ENCODE measurements at regions not wholly inside any gene's neighbourhood (a gene's known extent, or its start where the extent isn't known, plus 50 kb on each side); places are given as distances from the start of the nearest gene placed in this dataset.
"Not testable (repeated sequence)": the region's sequence is repeated elsewhere in the genome, so short reads cannot be mapped to it uniquely, and the experiment has no call there.

DNA sequence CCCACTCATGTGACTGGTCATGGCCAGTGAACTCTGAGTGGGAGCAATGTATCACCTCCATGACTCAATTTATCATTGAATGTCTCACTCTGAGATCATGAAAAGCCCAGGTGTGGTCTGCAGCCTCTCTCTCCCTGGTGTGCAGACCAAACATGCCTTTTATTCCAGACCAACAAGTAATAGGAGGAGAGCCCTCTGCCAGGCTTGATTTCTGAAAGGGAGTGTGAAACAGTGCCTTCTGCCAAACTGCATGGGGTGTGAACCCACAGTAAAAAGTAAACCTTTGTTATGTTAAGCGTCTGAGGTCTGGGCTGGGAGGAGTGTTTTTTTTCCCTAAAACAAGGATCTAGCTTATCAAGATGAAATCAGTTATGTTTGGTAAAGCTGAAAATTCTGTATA lies 601.2 kb downstream of the ADCYAP1 start:
- no peak for DNase-seq

DNA sequence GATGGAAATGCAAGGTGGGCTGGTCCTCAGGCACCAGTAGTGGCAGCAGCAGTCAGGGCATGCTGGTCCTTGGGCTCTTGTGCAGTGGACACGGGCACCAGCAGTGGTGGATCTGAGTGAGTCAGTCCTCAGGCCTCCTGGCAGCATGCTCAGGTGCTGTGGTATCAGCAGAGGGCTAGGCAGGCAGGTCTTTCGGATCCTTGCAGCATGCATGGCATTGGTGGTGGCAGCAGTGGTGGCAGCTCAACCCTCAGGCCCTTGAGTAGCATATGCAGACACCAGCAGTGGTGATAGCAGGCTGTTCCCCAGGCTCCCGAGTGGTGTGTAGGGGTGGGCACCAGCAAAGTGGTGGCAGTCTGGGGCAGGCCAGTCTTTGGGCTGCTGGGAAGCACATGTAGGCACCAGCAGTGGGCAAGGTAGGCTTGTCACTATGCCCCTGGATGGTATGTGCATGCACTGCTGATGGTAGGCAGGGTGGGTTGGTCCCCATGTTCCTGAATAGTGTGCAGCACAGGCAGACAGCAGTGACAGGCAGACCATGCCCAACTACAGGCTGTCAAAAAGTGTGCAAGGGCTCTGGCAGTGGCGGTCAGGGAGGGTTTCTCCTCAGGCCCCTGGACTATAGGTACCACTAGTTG lies 606.0 kb downstream of the ADCYAP1 start:
- no peak for DNase-seq

DNA sequence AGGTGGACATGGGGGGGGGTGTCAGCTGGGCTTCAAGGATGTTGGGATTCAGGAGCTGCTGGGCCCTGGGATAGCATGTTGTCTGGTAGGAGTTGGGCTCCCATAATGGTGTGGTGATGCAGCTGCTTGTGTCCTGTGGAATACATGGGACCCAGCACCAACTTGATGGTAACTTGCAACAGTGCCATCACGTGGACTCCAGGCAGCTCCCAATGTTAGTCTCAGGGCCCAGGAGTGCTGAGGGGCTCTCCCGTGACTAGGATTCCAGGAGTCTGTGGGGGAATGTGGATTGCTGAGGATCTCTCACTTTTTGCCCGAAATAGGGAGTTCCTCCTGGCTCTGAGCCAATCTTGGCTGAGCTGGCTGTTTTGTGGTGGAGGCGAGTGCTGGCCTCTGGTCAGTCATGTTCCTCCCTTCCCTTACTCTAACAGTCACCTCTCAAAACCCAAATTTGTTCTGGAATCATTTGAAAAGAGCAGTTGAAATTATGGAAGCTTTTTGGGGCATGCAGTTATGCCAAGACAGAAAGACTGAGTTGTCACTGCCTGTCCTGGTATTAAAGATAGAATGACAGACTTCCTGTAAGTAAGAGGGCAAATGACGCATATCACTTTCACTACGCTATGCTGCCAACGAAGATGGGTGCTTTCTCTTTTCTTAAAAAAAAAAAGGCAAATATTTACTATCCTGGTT lies 607.1 kb downstream of the ADCYAP1 start:
- DNase-seq = no peak

DNA sequence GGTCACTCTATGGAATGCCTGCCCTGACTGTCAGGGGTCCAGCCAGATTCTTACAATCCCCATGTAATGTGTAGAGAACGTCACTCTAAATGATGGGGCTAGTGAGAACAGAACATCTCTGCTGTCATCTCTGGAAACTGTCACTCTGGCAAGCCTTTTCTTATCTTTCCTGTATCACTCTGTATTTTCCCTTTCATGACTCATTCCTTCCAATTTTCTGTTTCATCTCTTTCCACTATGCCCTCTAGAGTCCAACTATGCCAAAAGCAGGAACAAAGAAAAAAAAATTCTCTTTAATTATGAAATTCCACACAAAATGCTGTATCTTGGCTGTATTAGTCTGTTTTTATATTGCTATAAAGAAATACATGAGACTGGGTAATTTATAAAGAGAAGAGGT lies 608.8 kb downstream of the ADCYAP1 start:
- no peak for DNase-seq

DNA sequence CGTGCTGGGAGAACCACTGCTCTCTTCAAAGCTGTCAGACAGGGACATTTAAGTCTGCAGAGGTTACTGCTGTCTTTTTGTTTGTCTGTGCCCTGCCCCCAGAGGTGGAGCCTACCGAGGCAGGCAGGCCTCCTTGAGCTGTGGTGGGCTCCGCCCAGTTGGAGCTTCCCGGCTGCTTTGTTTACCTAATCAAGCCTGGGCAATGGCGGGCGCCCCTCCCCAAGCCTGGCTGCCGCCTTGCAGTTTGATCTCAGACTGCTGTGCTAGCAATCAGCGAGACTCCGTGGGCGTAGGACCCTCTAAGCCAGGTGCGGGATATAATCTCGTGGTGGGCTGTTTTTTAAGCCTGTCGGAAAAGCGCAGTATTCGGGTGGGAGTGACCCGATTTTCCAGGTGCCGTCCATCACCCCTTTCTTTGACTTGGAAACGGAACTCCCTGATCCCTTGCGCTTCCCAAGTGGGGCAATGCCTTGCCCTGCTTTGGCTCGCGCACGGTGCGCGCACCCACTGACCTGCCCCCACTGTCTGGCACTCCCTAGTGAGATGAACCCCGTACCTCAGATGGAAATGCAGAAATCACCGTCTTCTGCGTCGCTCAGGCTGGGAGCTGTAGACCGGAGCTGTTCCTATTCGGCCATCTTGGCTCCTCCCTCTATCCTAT lies 617.0 kb downstream of the ADCYAP1 start:
- DNase-seq = not testable (repeated sequence)

DNA sequence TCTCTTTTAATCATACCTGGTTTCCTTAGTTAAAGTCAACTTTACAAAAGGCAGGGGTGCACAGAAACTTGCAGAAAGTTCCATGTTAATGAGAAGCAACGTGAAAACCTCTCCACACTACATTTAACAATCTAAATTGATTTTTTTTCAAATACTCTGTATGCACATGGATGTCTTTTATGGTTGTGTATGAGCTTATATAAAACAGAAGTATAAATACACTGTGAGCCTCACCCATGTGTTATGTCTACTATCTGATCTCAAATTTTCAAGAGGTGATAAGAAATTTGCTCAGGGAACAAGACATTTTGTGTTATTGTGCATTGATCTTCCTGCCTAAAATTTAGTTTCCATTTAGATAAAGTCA lies 617.6 kb downstream of the ADCYAP1 start:
- no peak for DNase-seq

DNA sequence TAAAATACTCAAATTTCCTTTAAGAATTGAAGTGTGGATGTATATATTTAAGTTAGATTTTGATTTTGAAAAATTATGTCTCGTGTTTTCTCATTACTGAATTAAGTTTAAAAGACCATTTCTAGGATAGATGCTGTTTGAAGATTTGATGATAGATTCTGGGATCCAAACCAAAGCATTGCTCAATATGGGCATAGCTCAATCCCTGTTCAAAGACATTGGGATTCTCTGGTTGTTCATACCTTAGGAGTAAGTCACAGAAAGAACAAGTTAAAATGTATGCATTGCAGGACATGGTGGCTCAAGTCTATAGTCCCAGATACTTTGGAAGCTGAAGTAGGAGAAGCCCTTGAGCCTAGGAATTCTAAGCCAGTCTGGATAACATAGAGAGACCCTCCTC lies 622.3 kb downstream of the ADCYAP1 start:
- no peak for DNase-seq

DNA sequence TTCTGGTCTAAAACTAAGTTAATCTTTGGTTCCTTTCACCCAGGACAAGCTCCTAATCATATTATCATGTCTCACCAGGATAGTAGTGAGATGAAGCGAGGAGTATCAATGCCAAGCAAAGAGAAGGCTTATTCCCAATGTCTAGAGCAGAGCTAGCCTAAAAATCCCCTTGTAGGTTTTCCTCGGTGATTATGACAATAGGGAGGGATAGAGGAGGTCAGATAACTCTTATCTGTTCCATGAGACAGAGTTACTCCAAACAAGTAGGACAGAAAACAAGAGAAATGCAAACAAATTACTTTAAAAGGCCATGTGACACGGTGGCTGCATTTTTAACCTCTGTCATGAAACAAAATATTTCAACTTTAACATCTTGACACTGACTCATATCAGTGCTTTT lies 623.1 kb downstream of the ADCYAP1 start:
- no peak for DNase-seq

DNA sequence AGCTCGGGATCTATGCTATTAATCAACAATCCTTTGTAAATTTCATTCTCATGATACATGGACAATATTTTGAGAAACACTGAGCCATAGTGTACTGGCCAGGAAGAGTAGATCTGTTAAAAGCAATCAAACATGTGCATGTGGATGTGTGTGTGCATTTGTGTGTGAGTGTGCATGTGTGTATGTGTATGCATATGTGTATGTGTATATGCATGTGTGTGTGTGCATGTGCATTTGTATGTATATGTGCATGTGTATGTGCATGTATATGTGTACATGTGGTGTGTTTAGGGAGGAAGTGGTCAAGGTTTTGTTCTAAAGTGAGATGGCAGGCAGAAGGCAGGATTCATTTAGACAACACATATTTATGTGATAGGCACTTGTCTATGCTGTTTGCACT lies 623.8 kb downstream of the ADCYAP1 start:
- no peak for DNase-seq

DNA sequence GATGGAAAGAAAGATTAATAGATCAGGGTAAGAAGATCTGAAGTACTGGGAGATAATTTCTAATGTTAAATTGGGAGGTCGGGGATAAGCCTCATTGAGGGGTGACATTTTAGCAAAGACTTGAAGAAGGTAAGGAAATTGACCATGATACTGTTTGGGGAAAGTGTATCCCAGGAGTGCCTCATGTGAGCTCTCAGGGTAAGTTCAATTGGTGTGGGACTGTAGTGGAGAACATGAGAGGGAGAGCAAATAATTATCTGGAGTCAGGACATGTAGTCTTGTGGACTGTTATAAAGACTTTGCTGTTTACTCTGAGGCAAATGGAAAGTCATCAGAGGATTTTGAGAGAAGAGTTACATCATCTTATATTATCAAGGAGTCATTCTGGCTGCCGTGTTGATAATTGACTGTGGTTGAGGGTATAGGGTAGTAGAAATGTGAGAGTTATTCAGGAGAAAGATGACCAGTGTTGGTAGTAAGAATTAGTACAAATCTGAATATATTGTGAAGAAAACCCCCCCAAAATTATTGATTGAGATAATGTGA lies 624.4 kb downstream of the ADCYAP1 start:
- no peak for DNase-seq

DNA sequence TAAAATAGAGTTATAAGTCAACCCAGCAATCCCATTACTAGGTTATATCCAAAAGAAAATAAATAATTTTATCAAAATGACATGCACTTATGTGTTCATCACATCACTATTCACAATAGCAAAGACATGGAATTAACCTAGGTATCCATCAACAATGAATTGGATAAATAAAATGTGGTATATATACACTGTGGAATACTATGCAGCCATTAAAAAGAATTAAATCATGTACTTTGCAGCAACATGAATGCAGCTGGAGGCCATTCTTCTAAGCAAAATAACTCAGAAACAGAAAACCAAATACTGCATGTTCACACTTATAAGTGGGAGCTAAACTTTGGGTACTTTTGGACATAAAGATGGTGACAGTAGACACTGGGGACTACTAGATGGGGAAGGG lies 626.0 kb downstream of the ADCYAP1 start:
- no peak for DNase-seq

DNA sequence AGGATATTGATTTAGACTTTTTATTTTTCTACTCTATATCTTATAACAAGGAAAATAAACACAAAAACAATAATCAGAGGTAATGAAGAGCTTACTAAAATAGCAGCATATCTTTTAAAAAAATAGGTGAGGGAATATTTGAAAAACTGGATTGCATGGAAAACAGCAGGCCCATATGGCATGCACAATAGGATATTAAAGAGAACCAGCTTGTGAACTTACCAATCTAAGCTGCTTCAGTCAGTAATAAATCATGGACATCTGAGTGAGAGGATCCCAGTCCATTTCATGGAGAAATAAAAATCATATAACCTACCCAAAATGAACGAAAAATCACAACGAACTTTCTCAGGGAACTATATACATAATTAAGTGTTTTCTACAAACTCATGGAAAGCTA lies 634.6 kb downstream of the ADCYAP1 start:
- no peak for DNase-seq

DNA sequence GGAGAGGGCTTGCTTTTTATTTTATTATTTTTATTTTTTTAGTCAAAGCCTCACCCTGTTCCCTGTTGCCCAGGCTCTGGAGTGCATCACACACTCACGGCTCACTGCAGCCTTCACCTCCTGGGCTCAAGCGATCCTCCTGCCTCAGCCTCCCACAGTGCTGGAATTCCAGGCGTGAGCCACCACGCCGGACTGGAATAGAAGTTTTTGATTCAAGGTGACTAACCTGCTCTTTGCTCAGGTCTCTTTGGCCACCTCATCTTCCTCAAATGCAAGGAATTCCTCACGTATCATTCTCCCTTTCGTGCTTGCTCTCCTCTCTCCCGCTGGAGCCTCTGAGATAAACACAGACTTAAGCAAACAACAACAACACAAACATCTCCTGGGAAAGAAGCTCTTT lies 636.8 kb downstream of the ADCYAP1 start:
- DNase-seq = no peak

DNA sequence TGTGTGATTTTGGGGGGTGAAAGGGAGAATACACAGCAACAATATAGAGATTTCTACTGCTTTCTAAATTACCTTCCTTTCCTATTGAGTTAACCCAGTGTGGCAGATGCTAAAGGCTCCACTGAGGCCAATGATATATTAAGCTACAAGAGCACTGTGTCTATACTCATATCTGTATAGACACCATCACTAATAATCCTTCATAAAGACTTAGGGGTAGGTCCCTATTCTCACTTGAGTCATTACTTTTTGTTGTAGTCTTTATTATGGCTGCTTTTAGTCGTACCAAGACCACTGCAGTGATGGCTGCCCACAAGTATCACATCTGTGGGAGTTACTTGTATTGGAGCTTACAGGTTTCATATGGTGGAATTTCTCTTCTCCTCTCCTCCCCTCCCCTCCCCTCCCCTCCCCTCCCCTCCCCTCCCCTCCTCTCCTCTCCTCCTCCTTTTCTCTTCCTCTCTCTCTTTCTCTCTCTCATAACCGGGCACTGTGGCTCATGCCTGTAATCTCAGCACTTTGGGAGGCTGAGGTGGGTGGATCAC lies 637.6 kb downstream of the ADCYAP1 start:
- DNase-seq = no peak

DNA sequence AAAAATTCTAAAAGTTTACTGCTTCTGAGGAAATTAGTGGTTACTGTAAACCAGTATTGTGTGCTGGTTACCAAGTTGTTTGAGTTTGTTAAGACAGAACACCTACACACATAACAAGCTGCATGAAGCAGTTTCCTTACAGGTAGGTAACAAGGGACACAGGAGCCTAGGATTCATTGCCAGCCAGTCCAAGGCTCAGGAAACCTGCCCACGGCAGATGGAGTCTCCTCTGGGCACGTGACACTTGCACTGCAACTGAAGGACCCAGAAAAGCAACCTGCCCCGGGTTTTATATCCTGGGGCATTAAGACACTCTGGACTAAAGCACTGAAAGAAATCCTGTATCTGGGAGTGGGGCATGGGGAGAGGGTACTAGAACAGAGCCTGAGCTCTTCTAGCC lies 639.3 kb downstream of the ADCYAP1 start:
- no peak for DNase-seq

DNA sequence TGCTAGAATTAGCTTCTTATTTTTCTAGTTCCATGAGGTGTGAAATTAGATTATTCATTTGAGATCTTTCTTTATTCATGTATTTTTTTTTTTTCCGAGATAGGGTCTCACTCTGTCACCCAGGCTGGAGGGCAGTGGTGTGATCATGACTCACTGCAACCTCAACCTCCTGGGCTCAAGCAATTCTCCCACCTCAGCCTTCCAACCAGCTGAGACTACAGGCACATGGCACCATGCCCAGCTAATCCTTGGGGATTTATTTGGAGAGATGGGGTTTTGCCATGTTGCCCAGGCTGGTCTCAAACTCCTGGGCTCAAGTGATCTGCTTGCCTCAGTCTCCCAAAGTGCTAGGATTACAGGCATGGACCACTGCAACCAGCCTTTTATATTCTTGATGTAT lies 653.0 kb downstream of the ADCYAP1 start:
- not testable (repeated sequence) for DNase-seq

DNA sequence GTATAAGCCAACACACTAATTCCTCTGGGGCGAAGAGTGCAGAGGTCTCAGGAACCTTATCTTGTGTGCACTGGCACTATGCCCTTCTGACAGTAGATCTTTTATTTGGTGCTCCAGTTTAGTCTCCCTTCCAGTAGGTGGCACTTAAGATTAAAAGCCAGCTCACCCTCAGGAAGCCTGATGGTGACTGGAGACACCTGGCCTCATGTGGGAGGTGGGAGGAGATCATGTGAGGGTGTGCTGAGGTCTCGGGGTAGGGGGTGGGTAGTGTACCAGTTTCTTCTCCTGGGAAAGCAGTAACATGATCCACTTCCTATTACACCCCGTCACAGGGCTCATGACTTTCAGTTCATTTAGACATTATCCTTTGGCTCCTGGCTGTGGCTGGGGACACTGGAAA lies 654.9 kb downstream of the ADCYAP1 start:
- no peak for DNase-seq

DNA sequence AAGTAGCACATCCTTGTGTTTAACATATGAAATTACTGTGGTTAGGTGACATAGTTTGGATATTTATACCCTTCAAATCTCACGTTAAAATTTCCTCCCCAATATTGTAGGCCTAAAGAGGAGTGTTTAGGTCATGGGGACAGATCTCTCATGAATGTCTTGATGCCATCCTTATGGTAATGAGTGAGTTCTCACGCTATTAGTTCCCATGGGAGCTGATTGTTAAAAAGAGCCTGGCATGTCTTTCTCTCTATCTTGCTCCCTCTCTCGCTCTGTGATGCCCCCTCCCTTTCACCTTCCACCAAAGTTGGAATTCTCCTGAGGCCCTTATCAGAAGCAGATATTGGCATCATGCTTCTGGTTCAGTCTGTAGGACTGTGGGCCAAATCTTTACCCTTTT lies 660.1 kb downstream of the ADCYAP1 start:
- no peak for DNase-seq

DNA sequence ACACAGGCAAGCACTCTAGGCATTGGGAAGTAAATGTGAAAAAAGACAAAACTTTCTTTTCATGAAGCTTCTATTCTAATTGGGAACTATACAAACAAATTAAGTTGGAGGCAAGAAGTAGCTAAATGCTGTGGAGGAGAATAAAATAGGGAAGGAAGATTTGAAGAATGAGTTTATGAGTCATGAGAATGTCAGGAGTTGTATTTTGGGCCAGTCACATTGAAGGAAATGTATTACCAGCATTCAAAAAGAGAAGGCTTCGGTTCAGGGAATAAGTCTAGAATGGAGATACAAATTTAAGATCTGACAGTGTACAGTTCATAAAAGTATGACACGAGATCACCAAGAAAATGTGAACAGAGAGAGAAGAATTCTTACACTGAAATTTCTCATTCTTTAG lies 666.5 kb downstream of the ADCYAP1 start:
- DNase-seq = no peak

DNA sequence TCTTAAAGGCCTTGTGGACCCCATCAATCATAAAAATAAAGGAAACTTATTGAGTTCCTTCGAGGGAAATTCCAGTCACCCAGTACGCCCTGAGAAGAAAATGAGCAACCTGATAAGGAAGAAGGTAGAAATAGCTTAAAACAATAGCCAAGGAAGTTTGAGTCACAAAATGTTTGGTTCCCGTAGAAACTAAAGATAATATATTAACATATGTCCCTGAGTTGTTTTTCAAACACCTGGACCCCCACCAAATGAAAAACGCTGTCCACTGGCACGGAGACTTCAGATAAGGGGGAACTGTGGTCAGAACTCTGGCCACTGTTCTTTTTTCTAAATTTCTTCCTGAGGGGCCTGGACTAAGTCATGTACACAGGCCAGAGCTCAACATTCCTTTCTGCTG lies 669.1 kb downstream of the ADCYAP1 start:
- no peak for DNase-seq

DNA sequence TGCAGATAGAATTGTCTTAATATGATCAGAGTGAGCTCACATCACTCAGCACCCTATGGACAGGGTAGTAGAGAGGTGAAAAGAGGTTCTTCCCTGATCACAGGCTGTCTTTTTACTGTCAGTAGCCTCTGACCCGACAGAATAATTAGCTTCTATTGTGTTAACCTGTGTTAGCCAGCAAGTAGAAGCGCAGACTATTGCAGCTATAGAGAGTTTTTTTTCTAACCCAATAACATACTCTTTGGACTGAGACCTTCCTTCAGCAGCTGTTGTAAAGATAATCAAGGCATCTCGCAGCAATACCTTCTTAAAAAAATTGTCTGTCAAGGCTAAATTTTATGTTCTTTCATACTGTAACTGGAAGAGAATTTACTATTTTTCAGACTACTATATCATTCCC lies 670.4 kb downstream of the ADCYAP1 start:
- no peak for DNase-seq

DNA sequence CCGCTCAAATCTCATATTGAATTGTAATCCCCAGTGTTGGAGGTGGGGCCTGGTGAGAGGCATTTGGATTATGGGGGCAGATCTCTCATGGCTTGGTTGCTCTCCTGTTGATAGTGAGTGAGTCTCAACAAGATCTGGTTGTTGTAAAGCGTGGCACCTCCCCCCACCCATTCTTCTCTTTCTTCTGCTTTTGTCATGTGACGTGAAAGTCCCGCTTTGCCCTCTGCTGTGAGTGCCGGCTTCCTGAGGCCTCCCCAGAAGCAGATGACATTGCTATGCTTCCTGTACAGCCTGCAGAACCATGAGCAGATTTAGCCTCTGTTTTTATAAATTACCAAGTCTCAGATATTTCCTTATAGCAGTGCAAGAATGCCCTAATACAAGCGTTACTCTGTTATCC lies 673.8 kb downstream of the ADCYAP1 start:
- DNase-seq = no peak

DNA sequence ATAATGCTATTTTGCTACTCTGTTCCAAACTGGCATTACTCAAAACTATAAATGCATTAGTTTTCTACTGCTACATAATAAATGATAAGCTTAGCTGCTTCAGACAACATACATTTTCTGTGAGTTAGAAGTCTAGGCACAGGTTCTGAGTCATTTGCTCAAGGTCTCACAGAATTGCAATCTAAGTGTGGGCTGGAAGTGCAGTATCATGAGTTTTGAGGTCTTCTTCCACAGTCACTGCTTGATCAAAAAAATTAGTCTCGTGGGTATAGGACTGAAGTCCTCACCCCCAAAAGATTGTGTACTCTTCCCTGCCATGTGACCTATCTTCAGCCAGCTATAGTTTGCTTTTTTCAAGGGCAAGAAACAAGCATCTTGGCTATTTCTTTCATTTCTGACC lies 676.9 kb downstream of the ADCYAP1 start:
- DNase-seq = no peak

DNA sequence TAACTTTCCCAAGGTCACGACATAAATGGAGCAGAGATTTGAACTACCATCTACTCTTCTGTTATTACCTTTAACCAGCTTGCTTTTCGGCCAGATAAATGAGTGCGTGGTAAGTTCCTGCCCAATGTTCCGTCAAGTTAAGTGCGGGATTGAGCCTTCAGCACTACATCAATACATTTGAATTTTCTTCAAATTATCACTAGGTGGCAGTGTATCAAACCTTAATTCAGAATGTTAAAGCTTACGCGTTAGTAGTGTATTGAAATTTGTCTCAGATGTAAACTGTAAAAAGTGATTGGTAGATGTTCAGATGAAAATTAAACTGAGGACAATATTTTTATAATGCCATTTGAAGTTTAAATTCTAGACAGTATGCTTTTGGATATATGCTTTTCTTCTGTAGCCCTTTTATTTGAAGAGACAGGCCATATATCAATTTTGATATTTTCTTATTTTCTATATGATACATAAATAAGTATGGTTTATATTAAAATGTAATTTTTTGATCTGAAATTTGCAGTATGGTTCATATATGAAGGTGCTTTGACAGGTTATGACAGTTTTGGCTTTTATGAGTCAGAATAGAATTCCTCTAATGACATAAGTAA lies 681.3 kb downstream of the ADCYAP1 start:
- peak; percentile 38 for DNase-seq
